GM12878 (cell line): ENCODE measurements at regions not wholly inside any gene's neighbourhood (a gene's known extent, or its start where the extent isn't known, plus 50 kb on each side); places are given as distances from the start of the nearest gene placed in this dataset.

Experiments used
- ATAC-seq: fragments of 200-7000 bp; cut with Tn5 transposase; 3 replicates; pipeline ENCODE4 v1.9.1; 2020; ENCODE audit warnings: mild to moderate bottlenecking, moderate library complexity
- BruUV-seq: library from RNA; stranded (reverse); fragments of 400-500 nt; replicated peaks from 2 replicates; lab custom pipeline; 2021; lab: Mats Ljungman, UMichigan
- CTCF ChIA-PET: fragments of 300-600 bp; sonication (Branson Sonifier 250); formaldehyde crosslinking; extraction: SDS; loops from one replicate; lab custom pipeline; 2021; ENCODE audit warnings: inconsistent platforms; lab: Yijun Ruan, JAX
- POLR2A ChIA-PET: fragments of 350-600 bp; formaldehyde crosslinking; extraction: SDS; loops from one replicate; lab custom pipeline; 2021; ENCODE audit warnings: inconsistent platforms; lab: Charles Lee
- RAD21 ChIA-PET: fragments of 300-600 bp; sonication (Branson Sonifier 250); formaldehyde crosslinking; loops from one replicate; lab custom pipeline; 2023; ENCODE audit warnings: antibody characterized with exemption; ENCODE audit not compliant: unreplicated experiment; lab: Charles Lee
- SMC1A ChIA-PET: fragments of 300-600 bp; sonication (Branson Sonifier 250); formaldehyde crosslinking; loops from one replicate; lab custom pipeline; 2023; ENCODE audit not compliant: unreplicated experiment, uncharacterized antibody; lab: Charles Lee
- DNase-seq: peaks from one replicate; pipeline ENCODE4 v3.0.0-alpha.2; 2011; ENCODE audit warnings: low read depth, low spot score
- FAIRE-seq: peaks from 3 replicates; lab custom pipeline; 2011; peaks lifted over from hg19 to GRCh38; lab: Jason Lieb, UNC
- H2AFZ ChIP-seq: 2 replicates; pipeline ENCODE4 v1.6.0; 2011; ENCODE audit warnings: low read depth, low read length, control low read depth; ENCODE audit not compliant: control insufficient read depth
- H3K27ac ChIP-seq: 2 replicates; pipeline ENCODE4 v1.5.1; 2011; ENCODE audit warnings: control low read depth; ENCODE audit not compliant: control insufficient read depth, insufficient read depth
- H3K27me3 ChIP-seq, 2 experiments: replicated peaks in 1 of 2; 2 replicates each; pipeline versions ENCODE4 v1.6.0 to v1.6.1; 2011; ENCODE audit warnings: low read length in 1 of 2; ENCODE audit not compliant: control insufficient read depth in 2 of 2, insufficient read depth in 2 of 2
- H3K36me3 ChIP-seq, 2 experiments: 2 replicates each; pipeline ENCODE4 v1.5.1; 2011; ENCODE audit warnings: low read length in 1 of 2; ENCODE audit not compliant: control insufficient read depth in 2 of 2, insufficient read depth in 2 of 2
- H3K4me1 ChIP-seq: 2 replicates; pipeline ENCODE4 v1.6.1; 2011; ENCODE audit warnings: mild to moderate bottlenecking, low read length, moderate library complexity, mixed read lengths; ENCODE audit not compliant: control insufficient read depth, insufficient read depth
- H3K4me2 ChIP-seq: 2 replicates; pipeline ENCODE4 v1.6.0; 2011; ENCODE audit warnings: control low read depth; ENCODE audit not compliant: control insufficient read depth, insufficient read depth
- H3K4me3 ChIP-seq: fragments of 200-600 bp; sonication (generic); 2 replicates; pipeline ENCODE4 v1.5.1; 2016
- H3K79me2 ChIP-seq: 2 replicates; pipeline ENCODE4 v1.6.0; 2011; ENCODE audit warnings: low read length; ENCODE audit not compliant: control insufficient read depth, insufficient read depth
- H3K9ac ChIP-seq: 2 replicates; pipeline ENCODE4 v1.8.0; 2011; ENCODE audit warnings: low read length, control low read depth, mixed read lengths; ENCODE audit not compliant: control insufficient read depth, insufficient read depth
- H3K9me3 ChIP-seq: replicated peaks from 3 replicates; pipeline ENCODE4 v1.5.1; 2011; ENCODE audit warnings: mild to moderate bottlenecking, low read length; ENCODE audit not compliant: control insufficient read depth, insufficient read depth
- H4K20me1 ChIP-seq: 2 replicates; pipeline ENCODE4 v1.6.0; 2011; ENCODE audit not compliant: control insufficient read depth, insufficient read depth
- CHD2 ChIP-seq: IDR thresholded peaks from 2 replicates; pipeline ENCODE4 v1.6.1; 2011; ENCODE audit warnings: low read depth, low read length, improper control_type of control experiment, borderline replicate concordance
- CUX1 ChIP-seq: IDR thresholded peaks from 2 replicates; pipeline ENCODE4 v1.6.1; 2012; ENCODE audit warnings: improper control_type of control experiment, low read depth, low read length; ENCODE audit not compliant: insufficient replicate concordance
- ELK1 ChIP-seq: IDR thresholded peaks from 2 replicates; pipeline ENCODE4 v1.6.1; 2012; ENCODE audit warnings: low read depth, low read length, improper control_type of control experiment
- EP300 ChIP-seq, 2 experiments: fragments of 150-350 bp in 1 of 2; IDR thresholded peaks; 2 replicates each; pipeline ENCODE4 v1.6.1; 2011 to 2012; ENCODE audit warnings: low read depth in 2 of 2, low read length in 2 of 2, borderline replicate concordance in 1 of 2, improper control_type of control experiment in 1 of 2, inconsistent platforms in 1 of 2; ENCODE audit not compliant: control insufficient read depth in 1 of 2
- FOXM1 ChIP-seq: IDR thresholded peaks from 2 replicates; pipeline ENCODE4 v1.6.1; 2012; ENCODE audit warnings: low read depth, mild to moderate bottlenecking, inconsistent platforms, low read length, moderate library complexity
- HDGF ChIP-seq: fragments of 450-650 bp; IDR thresholded peaks from 2 replicates; pipeline ENCODE4 v1.6.1; 2016; ENCODE audit warnings: antibody characterized with exemption
- HSF1 ChIP-seq: fragments of 150-350 bp; IDR thresholded peaks from 2 replicates; pipeline ENCODE4 v1.6.1; 2014; ENCODE audit warnings: mild to moderate bottlenecking, low read depth, low read length
- JUND ChIP-seq: IDR thresholded peaks from 2 replicates; pipeline ENCODE4 v1.6.1; 2012; ENCODE audit warnings: low read depth, mild to moderate bottlenecking, low read length, improper control_type of control experiment, moderate library complexity
- NKRF ChIP-seq: fragments of 450-650 bp; conservative IDR thresholded peaks from 2 replicates; pipeline ENCODE4 v1.6.1; 2017; ENCODE audit warnings: mild to moderate bottlenecking, moderate library complexity
- POLR2AphosphoS2 ChIP-seq: IDR thresholded peaks from 2 replicates; pipeline ENCODE4 v1.6.1; 2011; ENCODE audit warnings: low read depth, mild to moderate bottlenecking, low read length, improper control_type of control experiment, moderate library complexity
- RAD51 ChIP-seq: fragments of 450-650 bp; IDR thresholded peaks from 2 replicates; pipeline ENCODE4 v1.6.1; 2016; ENCODE audit warnings: moderate library complexity, mild to moderate bottlenecking, inconsistent platforms
- RCOR1 ChIP-seq: conservative IDR thresholded peaks from 2 replicates; pipeline ENCODE4 v1.6.1; 2012; ENCODE audit warnings: low read depth, low read length, improper control_type of control experiment
- TARDBP ChIP-seq: IDR thresholded peaks from 2 replicates; pipeline ENCODE4 v1.6.1; 2016; ENCODE audit warnings: borderline replicate concordance
- ZNF622 ChIP-seq: fragments of 450-650 bp; IDR thresholded peaks from 2 replicates; pipeline ENCODE4 v1.6.1; 2017; ENCODE audit warnings: mild to moderate bottlenecking, inconsistent platforms
- ZZZ3 ChIP-seq: IDR thresholded peaks from 2 replicates; pipeline ENCODE4 v1.6.1; 2011; ENCODE audit warnings: low read depth; ENCODE audit not compliant: control insufficient read depth, insufficient read length
- WGBS: methylation state at CpG from one replicate; pipeline ENCODE4 v1.1.6; 2016; ENCODE audit warnings: low lambda C conversion rate; ENCODE audit not compliant: insufficient replicate concordance, insufficient coverage; ENCODE audit errors: missing lambda C conversion rate; 5-methylcytosine and 5-hydroxymethylcytosine counted together
- in situ Hi-C: fragments of 300-500 bp; cut with MboI; formaldehyde crosslinking; loops from 9 replicates; pipeline ENCODE4 v1.14.3; 2018; ENCODE audit warnings: mixed read lengths
- intact Hi-C: fragments of 100-400 bp; cut with micrococcal nuclease; formaldehyde crosslinking; loops from one replicate; pipeline ENCODE4 v1.14.2; 2022; ENCODE audit not compliant: unreplicated experiment

GRCh38 chr6:140849456-140849855, 1283.3 kb upstream of the GJE1 start:
- Histone ChIP-seq H2AFZ (no peak overlapping the region), H3K9me3 (no peaks in the 10 kb centered on the region), H3K9ac (no peak overlapping the region), H3K79me2 (no peaks in the 10 kb centered on the region), H3K4me1 (no peaks in the 10 kb centered on the region), H4K20me1 (no peaks in the 10 kb centered on the region), H3K4me3 (no peak overlapping the region), H3K27ac (no peak overlapping the region), H3K4me2 (no peak overlapping the region), H3K27me3 (no peaks in the 10 kb centered on the region), H3K36me3 (no peaks in the 10 kb centered on the region)
- RAD21 ChIA-PET, result no interaction called here
- SMC1A ChIA-PET, result no interaction called here
- intact Hi-C loops, result no loop called here
- CTCF ChIA-PET, result interaction anchor here (1.1 to 1.3 kb wide), 2 partner anchors 9 to 18 kb away, joined by 3 read pairs; no protein-coding TSS in a partner anchor
- in situ Hi-C loops, result no loop called here
- DNase-seq (no peak), ATAC-seq (no peak), FAIRE-seq (no peak)
- BruUV-seq, result no TSS peak
- WGBS, result 0% methylated on average over 1 of the region's 1 CpG
- TF ChIP-seq EP300 (IDR thresholded peaks at IDR 0.05; ENCODE audit: borderline replicate concordance in 1 of 2, control insufficient read depth in 1 of 2, low read depth in 2 of 2, low read length in 2 of 2), result no peak
- TF ChIP-seq ZZZ3, result no peak
- TF ChIP-seq HSF1, result no peak
- TF ChIP-seq HDGF, result no peak
- TF ChIP-seq JUND, result no peak
- TF ChIP-seq CHD2, result no peak
- no peak for TF ChIP-seq ZNF622
- no peak for TF ChIP-seq POLR2AphosphoS2
- no peak for TF ChIP-seq RAD51
- TF ChIP-seq CUX1, result no peak
- no peak for TF ChIP-seq TARDBP
- no peak for TF ChIP-seq NKRF
- TF ChIP-seq ELK1, result no peak
- TF ChIP-seq FOXM1, result no peak
- no peak for TF ChIP-seq RCOR1
- POLR2A ChIA-PET, result no interaction called here
